Panc1 (cell line): ENCODE measurements at regions not wholly inside any gene's neighbourhood (a gene's known extent, or its start where the extent isn't known, plus 50 kb on each side); places are given as distances from the start of the nearest gene placed in this dataset.

Experiments used
- POLR2AphosphoS5 ChIP-seq: IDR thresholded peaks from 2 replicates; pipeline ENCODE4 v1.6.1; 2012; ENCODE audit warnings: mild to moderate bottlenecking, low read depth, low read length, moderate library complexity
- SIN3A ChIP-seq: IDR thresholded peaks from 2 replicates; pipeline ENCODE4 v1.6.1; 2012; ENCODE audit warnings: low read depth, mild to moderate bottlenecking, low read length, moderate library complexity, borderline replicate concordance; ENCODE audit not compliant: insufficient read depth
- TCF7L2 ChIP-seq: IDR thresholded peaks from 2 replicates; pipeline ENCODE4 v1.6.1; 2011; ENCODE audit warnings: mild to moderate bottlenecking, low read depth, low read length, inconsistent platforms
- TF ChIP-seq, protein P1 (sequence below): fragments of 450-650 bp; IDR thresholded peaks from 2 replicates; pipeline ENCODE4 v1.5.1; 2017; ENCODE audit warnings: mild to moderate bottlenecking
- TF ChIP-seq, protein P2 (sequence below), 2 experiments: IDR thresholded peaks; 2 replicates each; pipeline ENCODE4 v1.6.1; 2011 to 2012; ENCODE audit warnings: low read depth in 2 of 2, control low read depth in 1 of 2, low read length in 1 of 2, mild to moderate bottlenecking in 1 of 2, moderate library complexity in 1 of 2; ENCODE audit not compliant: insufficient read depth in 1 of 2

DNA sequence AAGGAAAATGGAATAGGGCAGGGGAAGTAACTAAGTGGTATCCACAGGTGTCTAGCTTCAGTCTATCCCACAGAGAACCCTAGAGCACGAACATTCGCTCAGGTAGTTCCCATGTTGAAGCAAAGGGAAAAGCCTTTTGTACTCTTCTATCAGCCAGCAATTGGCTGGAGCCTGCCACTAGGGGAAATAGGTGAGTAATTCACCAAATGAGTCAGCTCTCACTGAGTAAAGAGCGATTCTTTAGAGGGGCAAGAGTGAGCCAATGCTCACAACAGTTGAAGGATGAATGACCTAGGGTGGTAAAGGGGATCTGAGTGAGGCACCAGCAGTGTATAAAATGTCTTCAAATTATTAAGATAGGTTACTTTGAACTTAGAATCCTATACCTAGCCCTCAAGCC lies 94.1 kb upstream of the ZNF800 start:
- TF ChIP-seq, protein P1, sequence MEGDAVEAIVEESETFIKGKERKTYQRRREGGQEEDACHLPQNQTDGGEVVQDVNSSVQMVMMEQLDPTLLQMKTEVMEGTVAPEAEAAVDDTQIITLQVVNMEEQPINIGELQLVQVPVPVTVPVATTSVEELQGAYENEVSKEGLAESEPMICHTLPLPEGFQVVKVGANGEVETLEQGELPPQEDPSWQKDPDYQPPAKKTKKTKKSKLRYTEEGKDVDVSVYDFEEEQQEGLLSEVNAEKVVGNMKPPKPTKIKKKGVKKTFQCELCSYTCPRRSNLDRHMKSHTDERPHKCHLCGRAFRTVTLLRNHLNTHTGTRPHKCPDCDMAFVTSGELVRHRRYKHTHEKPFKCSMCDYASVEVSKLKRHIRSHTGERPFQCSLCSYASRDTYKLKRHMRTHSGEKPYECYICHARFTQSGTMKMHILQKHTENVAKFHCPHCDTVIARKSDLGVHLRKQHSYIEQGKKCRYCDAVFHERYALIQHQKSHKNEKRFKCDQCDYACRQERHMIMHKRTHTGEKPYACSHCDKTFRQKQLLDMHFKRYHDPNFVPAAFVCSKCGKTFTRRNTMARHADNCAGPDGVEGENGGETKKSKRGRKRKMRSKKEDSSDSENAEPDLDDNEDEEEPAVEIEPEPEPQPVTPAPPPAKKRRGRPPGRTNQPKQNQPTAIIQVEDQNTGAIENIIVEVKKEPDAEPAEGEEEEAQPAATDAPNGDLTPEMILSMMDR = no peak; the same call in 1 of the 2 replicates
- TF ChIP-seq POLR2AphosphoS5 (no peak), SIN3A (no peak), TCF7L2 (no peak)
- TF ChIP-seq, protein P2, sequence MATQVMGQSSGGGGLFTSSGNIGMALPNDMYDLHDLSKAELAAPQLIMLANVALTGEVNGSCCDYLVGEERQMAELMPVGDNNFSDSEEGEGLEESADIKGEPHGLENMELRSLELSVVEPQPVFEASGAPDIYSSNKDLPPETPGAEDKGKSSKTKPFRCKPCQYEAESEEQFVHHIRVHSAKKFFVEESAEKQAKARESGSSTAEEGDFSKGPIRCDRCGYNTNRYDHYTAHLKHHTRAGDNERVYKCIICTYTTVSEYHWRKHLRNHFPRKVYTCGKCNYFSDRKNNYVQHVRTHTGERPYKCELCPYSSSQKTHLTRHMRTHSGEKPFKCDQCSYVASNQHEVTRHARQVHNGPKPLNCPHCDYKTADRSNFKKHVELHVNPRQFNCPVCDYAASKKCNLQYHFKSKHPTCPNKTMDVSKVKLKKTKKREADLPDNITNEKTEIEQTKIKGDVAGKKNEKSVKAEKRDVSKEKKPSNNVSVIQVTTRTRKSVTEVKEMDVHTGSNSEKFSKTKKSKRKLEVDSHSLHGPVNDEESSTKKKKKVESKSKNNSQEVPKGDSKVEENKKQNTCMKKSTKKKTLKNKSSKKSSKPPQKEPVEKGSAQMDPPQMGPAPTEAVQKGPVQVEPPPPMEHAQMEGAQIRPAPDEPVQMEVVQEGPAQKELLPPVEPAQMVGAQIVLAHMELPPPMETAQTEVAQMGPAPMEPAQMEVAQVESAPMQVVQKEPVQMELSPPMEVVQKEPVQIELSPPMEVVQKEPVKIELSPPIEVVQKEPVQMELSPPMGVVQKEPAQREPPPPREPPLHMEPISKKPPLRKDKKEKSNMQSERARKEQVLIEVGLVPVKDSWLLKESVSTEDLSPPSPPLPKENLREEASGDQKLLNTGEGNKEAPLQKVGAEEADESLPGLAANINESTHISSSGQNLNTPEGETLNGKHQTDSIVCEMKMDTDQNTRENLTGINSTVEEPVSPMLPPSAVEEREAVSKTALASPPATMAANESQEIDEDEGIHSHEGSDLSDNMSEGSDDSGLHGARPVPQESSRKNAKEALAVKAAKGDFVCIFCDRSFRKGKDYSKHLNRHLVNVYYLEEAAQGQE (IDR thresholded peaks at IDR 0.05; ENCODE audit: insufficient read depth in 1 of 2, low read depth in 2 of 2, low read length in 1 of 2) = no peak
